ENCODE measurements at regions not wholly inside any gene's neighbourhood (a gene's known extent, or its start where the extent isn't known, plus 50 kb on each side); places are given as distances from the start of the nearest gene placed in this dataset.

GRCh38 chr13:103983948-103984347 is 917.7 kb upstream of the SLC10A2 start:
- Histone ChIP-seq H3K9me3 (ENCODE audit: control insufficient read depth in 5 of 5, low read length in 5 of 5) (no peaks in the 10 kb centered on the region), H3K36me3 (ENCODE audit: control insufficient read depth in 5 of 5, insufficient read depth in 5 of 5, low read length in 5 of 5) (no peaks in the 10 kb centered on the region), H3K4me1 (ENCODE audit: control insufficient read depth in 5 of 5, insufficient read depth in 5 of 5, low read length in 5 of 5) (no peaks in the 10 kb centered on the region), H3K9ac (ENCODE audit: low read length in 5 of 5) (no peak overlapping the region), H3K27ac (ENCODE audit: low read depth, low read length) (no peak overlapping the region), H3K4me3 (ENCODE audit: low read depth in 1 of 5, low read length in 5 of 5) (no peak overlapping the region), H3K27me3 (ENCODE audit: control insufficient read depth in 5 of 5, insufficient read depth in 4 of 5, low read length in 5 of 5) (no peaks in the 10 kb centered on the region)

GRCh38 chr13:103976371-103976770 is 910.2 kb upstream of the SLC10A2 start:
- no peak overlapping the region for H3K27ac ChIP-seq (ENCODE audit: low read depth, low read length)
- H3K27me3 ChIP-seq (ENCODE audit: control insufficient read depth in 5 of 5, insufficient read depth in 4 of 5, low read length in 5 of 5): no peaks in the 10 kb centered on the region
- no peaks in the 10 kb centered on the region for H3K36me3 ChIP-seq (ENCODE audit: control insufficient read depth in 5 of 5, insufficient read depth in 5 of 5, low read length in 5 of 5)
- H3K9ac ChIP-seq (ENCODE audit: low read length in 5 of 5): no peak overlapping the region
- no peak overlapping the region for H3K4me3 ChIP-seq (ENCODE audit: low read depth in 1 of 5, low read length in 5 of 5)
- H3K4me1 ChIP-seq (ENCODE audit: control insufficient read depth in 5 of 5, insufficient read depth in 5 of 5, low read length in 5 of 5): no peaks in the 10 kb centered on the region
- no peaks in the 10 kb centered on the region for H3K9me3 ChIP-seq (ENCODE audit: control insufficient read depth in 5 of 5, low read length in 5 of 5)

GRCh38 chr13:103973740-103974139 is 907.5 kb upstream of the SLC10A2 start:
- Histone ChIP-seq H3K4me1 (ENCODE audit: control insufficient read depth in 5 of 5, insufficient read depth in 5 of 5, low read length in 5 of 5) (no peaks in the 10 kb centered on the region), H3K9me3 (ENCODE audit: control insufficient read depth in 5 of 5, low read length in 5 of 5) (no peaks in the 10 kb centered on the region), H3K4me3 (ENCODE audit: low read depth in 1 of 5, low read length in 5 of 5) (no peak overlapping the region), H3K36me3 (ENCODE audit: control insufficient read depth in 5 of 5, insufficient read depth in 5 of 5, low read length in 5 of 5) (no peaks in the 10 kb centered on the region), H3K9ac (ENCODE audit: low read length in 5 of 5) (no peak overlapping the region), H3K27ac (ENCODE audit: low read depth, low read length) (no peak overlapping the region), H3K27me3 (ENCODE audit: control insufficient read depth in 5 of 5, insufficient read depth in 4 of 5, low read length in 5 of 5) (no peaks in the 10 kb centered on the region)

- Histone ChIP-seq H3K9me3 (ENCODE audit: control insufficient read depth in 5 of 5, low read length in 5 of 5) (no peaks in the 10 kb centered on the region), H3K27me3 (ENCODE audit: control insufficient read depth in 5 of 5, insufficient read depth in 4 of 5, low read length in 5 of 5) (no peaks in the 10 kb centered on the region), H3K4me3 (ENCODE audit: low read depth in 1 of 5, low read length in 5 of 5) (no peak overlapping the region), H3K36me3 (ENCODE audit: control insufficient read depth in 5 of 5, insufficient read depth in 5 of 5, low read length in 5 of 5) (no peaks in the 10 kb centered on the region), H3K4me1 (ENCODE audit: control insufficient read depth in 5 of 5, insufficient read depth in 5 of 5, low read length in 5 of 5) (peaks cover 0 to 3% (median 0%) of the 10 kb centered on the region in 5 donors), H3K27ac (ENCODE audit: low read depth, low read length) (no peak overlapping the region), H3K9ac (ENCODE audit: low read length in 5 of 5) (no peak overlapping the region)
Measured at GRCh38 chr13:103969520-103970050, 903.4 kb upstream of the SLC10A2 start.

- H3K27ac ChIP-seq (ENCODE audit: low read depth, low read length): no peak overlapping the region
Measured at GRCh38 chr13:103965506-103966243, 899.5 kb upstream of the SLC10A2 start.

GRCh38 chr13:103961784-103962183 is 895.6 kb upstream of the SLC10A2 start:
- Histone ChIP-seq H3K9ac (ENCODE audit: low read length in 5 of 5) (no peak overlapping the region), H3K4me3 (ENCODE audit: low read depth in 1 of 5, low read length in 5 of 5) (no peak overlapping the region), H3K4me1 (ENCODE audit: control insufficient read depth in 5 of 5, insufficient read depth in 5 of 5, low read length in 5 of 5) (peaks cover 0 to 3% (median 0%) of the 10 kb centered on the region in 5 donors), H3K36me3 (ENCODE audit: control insufficient read depth in 5 of 5, insufficient read depth in 5 of 5, low read length in 5 of 5) (no peaks in the 10 kb centered on the region), H3K9me3 (ENCODE audit: control insufficient read depth in 5 of 5, low read length in 5 of 5) (no peaks in the 10 kb centered on the region), H3K27me3 (ENCODE audit: control insufficient read depth in 5 of 5, insufficient read depth in 4 of 5, low read length in 5 of 5) (no peaks in the 10 kb centered on the region), H3K27ac (ENCODE audit: low read depth, low read length) (no peak overlapping the region)

More at GRCh38 chr13:103965506-103966243, 899.5 kb upstream of the SLC10A2 start:
- Histone ChIP-seq H3K4me1 (ENCODE audit: control insufficient read depth in 5 of 5, insufficient read depth in 5 of 5, low read length in 5 of 5) (peaks cover 0 to 3% (median 0%) of the 10 kb centered on the region in 5 donors), H3K27me3 (ENCODE audit: control insufficient read depth in 5 of 5, insufficient read depth in 4 of 5, low read length in 5 of 5) (no peaks in the 10 kb centered on the region), H3K9ac (ENCODE audit: low read length in 5 of 5) (no peak overlapping the region), H3K9me3 (ENCODE audit: control insufficient read depth in 5 of 5, low read length in 5 of 5) (no peaks in the 10 kb centered on the region), H3K4me3 (ENCODE audit: low read depth in 1 of 5, low read length in 5 of 5) (no peak overlapping the region), H3K36me3 (ENCODE audit: control insufficient read depth in 5 of 5, insufficient read depth in 5 of 5, low read length in 5 of 5) (no peaks in the 10 kb centered on the region)

- peaks cover 0 to 3% (median 0%) of the 10 kb centered on the region in 5 donors for H3K4me1 ChIP-seq (ENCODE audit: control insufficient read depth in 5 of 5, insufficient read depth in 5 of 5, low read length in 5 of 5)
- no peaks in the 10 kb centered on the region for H3K27me3 ChIP-seq (ENCODE audit: control insufficient read depth in 5 of 5, insufficient read depth in 4 of 5, low read length in 5 of 5)
- no peaks in the 10 kb centered on the region for H3K9me3 ChIP-seq (ENCODE audit: control insufficient read depth in 5 of 5, low read length in 5 of 5)
- no peak overlapping the region for H3K27ac ChIP-seq (ENCODE audit: low read depth, low read length)
- H3K9ac ChIP-seq (ENCODE audit: low read length in 5 of 5): no peak overlapping the region
- no peaks in the 10 kb centered on the region for H3K36me3 ChIP-seq (ENCODE audit: control insufficient read depth in 5 of 5, insufficient read depth in 5 of 5, low read length in 5 of 5)
- no peak overlapping the region for H3K4me3 ChIP-seq (ENCODE audit: low read depth in 1 of 5, low read length in 5 of 5)
Measured at GRCh38 chr13:103961129-103961528, 894.9 kb upstream of the SLC10A2 start.

- no peak overlapping the region for H3K27ac ChIP-seq (ENCODE audit: low read depth, low read length)
- no peaks in the 10 kb centered on the region for H3K9me3 ChIP-seq (ENCODE audit: control insufficient read depth in 5 of 5, low read length in 5 of 5)
- H3K4me3 ChIP-seq (ENCODE audit: low read depth in 1 of 5, low read length in 5 of 5): no peak overlapping the region
Measured at GRCh38 chr13:103960001-103960400, 893.8 kb upstream of the SLC10A2 start.

GRCh38 chr13:103958691-103959090 is 892.5 kb upstream of the SLC10A2 start:
- Histone ChIP-seq H3K27me3 (ENCODE audit: control insufficient read depth in 5 of 5, insufficient read depth in 4 of 5, low read length in 5 of 5) (no peaks in the 10 kb centered on the region), H3K27ac (ENCODE audit: low read depth, low read length) (no peak overlapping the region), H3K9me3 (ENCODE audit: control insufficient read depth in 5 of 5, low read length in 5 of 5) (no peaks in the 10 kb centered on the region), H3K4me1 (ENCODE audit: control insufficient read depth in 5 of 5, insufficient read depth in 5 of 5, low read length in 5 of 5) (no peaks in the 10 kb centered on the region), H3K36me3 (ENCODE audit: control insufficient read depth in 5 of 5, insufficient read depth in 5 of 5, low read length in 5 of 5) (no peaks in the 10 kb centered on the region), H3K9ac (ENCODE audit: low read length in 5 of 5) (no peak overlapping the region), H3K4me3 (ENCODE audit: low read depth in 1 of 5, low read length in 5 of 5) (no peak overlapping the region)

More at GRCh38 chr13:103960001-103960400, 893.8 kb upstream of the SLC10A2 start:
- no peaks in the 10 kb centered on the region for H3K27me3 ChIP-seq (ENCODE audit: control insufficient read depth in 5 of 5, insufficient read depth in 4 of 5, low read length in 5 of 5)
- H3K36me3 ChIP-seq (ENCODE audit: control insufficient read depth in 5 of 5, insufficient read depth in 5 of 5, low read length in 5 of 5): no peaks in the 10 kb centered on the region
- H3K4me1 ChIP-seq (ENCODE audit: control insufficient read depth in 5 of 5, insufficient read depth in 5 of 5, low read length in 5 of 5): no peaks in the 10 kb centered on the region
- no peak overlapping the region for H3K9ac ChIP-seq (ENCODE audit: low read length in 5 of 5)

- H3K27me3 ChIP-seq (ENCODE audit: control insufficient read depth in 5 of 5, insufficient read depth in 4 of 5, low read length in 5 of 5): no peaks in the 10 kb centered on the region
- no peak overlapping the region for H3K27ac ChIP-seq (ENCODE audit: low read depth, low read length)
- no peak overlapping the region for H3K9ac ChIP-seq (ENCODE audit: low read length in 5 of 5)
- H3K9me3 ChIP-seq (ENCODE audit: control insufficient read depth in 5 of 5, low read length in 5 of 5): no peaks in the 10 kb centered on the region
- no peak overlapping the region for H3K4me3 ChIP-seq (ENCODE audit: low read depth in 1 of 5, low read length in 5 of 5)
- H3K36me3 ChIP-seq (ENCODE audit: control insufficient read depth in 5 of 5, insufficient read depth in 5 of 5, low read length in 5 of 5): no peaks in the 10 kb centered on the region
- H3K4me1 ChIP-seq (ENCODE audit: control insufficient read depth in 5 of 5, insufficient read depth in 5 of 5, low read length in 5 of 5): no peaks in the 10 kb centered on the region
Measured at GRCh38 chr13:103957939-103958338, 891.7 kb upstream of the SLC10A2 start.

Measured in subcutaneous abdominal adipose tissue (tissue), 5 donors.